HCT116 (cell line): ENCODE measurements at regions not wholly inside any gene's neighbourhood (a gene's known extent, or its start where the extent isn't known, plus 50 kb on each side); places are given as distances from the start of the nearest gene placed in this dataset.

Source experiments
- ATAC-seq: fragments of 200-7000 bp; cut with Tn5 transposase; 2 replicates; pipeline ENCODE4 v1.9.1; 2020; ENCODE audit warnings: mild to moderate bottlenecking, moderate library complexity
- BruUV-seq: library from RNA; stranded (reverse); fragments of 400-500 nt; replicated peaks from 2 replicates; lab custom pipeline; 2021; lab: Mats Ljungman, UMichigan
- CTCF ChIA-PET: fragments of 300-600 bp; sonication (Branson Sonifier 250); formaldehyde crosslinking; loops from one replicate; lab custom pipeline; 2021; ENCODE audit warnings: antibody characterized with exemption; lab: Charles Lee
- POLR2A ChIA-PET: fragments of 300-600, 350-600 bp; sonication (Branson Sonifier 250); formaldehyde crosslinking; loops from one replicate; lab custom pipeline; 2021; ENCODE audit warnings: antibody characterized with exemption; lab: Charles Lee
- RAD21 ChIA-PET, 2 experiments: fragments of 300-600 bp; sonication (Branson Sonifier 250); formaldehyde crosslinking; loops; one replicate each; lab custom pipeline; 2023; ENCODE audit warnings: low total read pairs in 2 of 2; ENCODE audit not compliant: uncharacterized antibody in 2 of 2, unreplicated experiment in 2 of 2, low non-redundant PET in 1 of 2; lab: Charles Lee
- DNase-seq: peaks from one replicate; pipeline ENCODE4 v3.0.0-alpha.2; 2010; ENCODE audit warnings: low read depth, low spot score
- H2AFZ ChIP-seq: fragments of 200-600 bp; shearing (Covaris generic), sonication (generic); 2 replicates; pipeline ENCODE4 v1.6.1; 2017; ENCODE audit warnings: low read depth, mixed run types, mixed read lengths, antibody characterized with exemption, low read length; ENCODE audit not compliant: poor library complexity, severe bottlenecking
- H3K27ac ChIP-seq: 2 replicates; pipeline ENCODE4 v1.5.1; 2012; ENCODE audit warnings: low read depth, low read length
- H3K27me3 ChIP-seq: fragments of 200-600 bp; sonication (generic); 2 replicates; pipeline ENCODE4 v1.6.1; 2016; ENCODE audit warnings: mixed run types, low read length, mixed read lengths; ENCODE audit not compliant: insufficient read depth
- H3K36me3 ChIP-seq, 2 experiments: fragments of 200-500 bp in 1 of 2; fragments of 200-600 bp in 1 of 2; sonication (Bioruptor generic) in 1 of 2; sonication (generic) in 1 of 2; 2 replicates each; pipeline versions ENCODE4 v1.5.1 to v1.6.1; 2014 to 2016; ENCODE audit warnings: low read length in 2 of 2, inconsistent platforms in 1 of 2, mixed read lengths in 1 of 2, mixed run types in 1 of 2; ENCODE audit not compliant: insufficient read depth in 2 of 2, control insufficient read depth in 1 of 2
- H3K4me1 ChIP-seq, 2 experiments: fragments of 200-600 bp in 1 of 2; sonication (generic) in 1 of 2; 2 replicates each; pipeline versions ENCODE4 v1.5.1 to v1.6.1; 2012 to 2017; ENCODE audit warnings: low read length in 2 of 2, inconsistent platforms in 1 of 2, mild to moderate bottlenecking in 1 of 2, mixed read lengths in 1 of 2, mixed run types in 1 of 2, moderate library complexity in 1 of 2; ENCODE audit not compliant: insufficient read depth in 2 of 2, control insufficient read depth in 1 of 2
- H3K4me2 ChIP-seq: fragments of 200-600 bp; sonication (generic); 2 replicates; pipeline ENCODE4 v1.6.1; 2017; ENCODE audit warnings: mixed run types, low read length, mixed read lengths
- H3K4me3 ChIP-seq, 2 experiments: fragments of 200-600 bp in 1 of 2; sonication (generic) in 1 of 2; replicated peaks in 1 of 2; 2 replicates each; pipeline ENCODE4 v1.5.1; 2011 to 2016; ENCODE audit warnings: low read length in 2 of 2, control low read depth in 1 of 2, low read depth in 1 of 2, mild to moderate bottlenecking in 1 of 2, mixed read lengths in 1 of 2, mixed run types in 1 of 2
- H3K79me2 ChIP-seq: fragments of 200-600 bp; sonication (generic); 2 replicates; pipeline ENCODE4 v1.6.1; 2017; ENCODE audit warnings: mild to moderate bottlenecking, mixed run types, low read length, moderate library complexity, mixed read lengths; ENCODE audit not compliant: insufficient read depth
- H3K9ac ChIP-seq: fragments of 200-600 bp; sonication (generic); 2 replicates; pipeline ENCODE4 v1.6.1; 2016; ENCODE audit warnings: low read length, mixed read lengths
- H3K9me2 ChIP-seq: fragments of 200-600 bp; sonication (generic), shearing (Covaris generic); 2 replicates; pipeline ENCODE4 v1.6.1; 2017; ENCODE audit warnings: mixed run types, mild to moderate bottlenecking, moderate library complexity; ENCODE audit not compliant: insufficient read depth
- H3K9me3 ChIP-seq, 2 experiments: fragments of 200-500 bp in 1 of 2; fragments of 200-600 bp in 1 of 2; sonication (Bioruptor generic) in 1 of 2; sonication (generic) in 1 of 2; 2 replicates each; pipeline ENCODE4 v1.6.1; 2014 to 2017; ENCODE audit warnings: low read length in 2 of 2, mixed read lengths in 2 of 2, inconsistent platforms in 1 of 2, low read depth in 1 of 2, mild to moderate bottlenecking in 1 of 2, mixed run types in 1 of 2, moderate library complexity in 1 of 2; ENCODE audit not compliant: control insufficient read depth in 1 of 2, insufficient read depth in 1 of 2
- H4K20me1 ChIP-seq: fragments of 200-600 bp; sonication (generic), shearing (Covaris generic); 2 replicates; pipeline ENCODE4 v1.6.1; 2017; ENCODE audit warnings: mixed run types, mild to moderate bottlenecking, moderate library complexity; ENCODE audit not compliant: insufficient read depth
- ELF1 ChIP-seq: IDR thresholded peaks from 2 replicates; pipeline ENCODE4 v1.6.1; 2012; ENCODE audit warnings: low read depth, borderline replicate concordance
- EZH2 ChIP-seq: fragments of 200-600 bp; sonication (generic); IDR thresholded peaks from 2 replicates; pipeline ENCODE4 v1.6.1; 2017; ENCODE audit warnings: antibody characterized with exemption, mixed run types
- EZH2phosphoT487 ChIP-seq: fragments of 200-600 bp; IDR thresholded peaks from 2 replicates; pipeline ENCODE4 v1.6.1; 2018; ENCODE audit warnings: antibody characterized with exemption, borderline replicate concordance
- JUND ChIP-seq: IDR thresholded peaks from 2 replicates; pipeline ENCODE4 v1.6.1; 2012
- POLR2A ChIP-seq: IDR thresholded peaks from 2 replicates; pipeline ENCODE4 v1.7.0; 2011; ENCODE audit warnings: borderline replicate concordance; ENCODE audit not compliant: insufficient read depth, insufficient read length; ENCODE audit errors: extremely low read depth
- POLR2AphosphoS5 ChIP-seq: IDR thresholded peaks from 2 replicates; pipeline ENCODE4 v1.6.1; 2011; ENCODE audit warnings: mild to moderate bottlenecking, low read depth, low read length, moderate library complexity
- SP1 ChIP-seq: IDR thresholded peaks from 2 replicates; pipeline ENCODE4 v1.6.1; 2012; ENCODE audit warnings: low read depth
- TCF7L2 ChIP-seq: IDR thresholded peaks from 2 replicates; pipeline ENCODE4 v1.7.0; 2011; ENCODE audit warnings: borderline replicate concordance, inconsistent platforms; ENCODE audit not compliant: insufficient read depth, insufficient read length; ENCODE audit errors: extremely low read depth
- YY1 ChIP-seq: IDR thresholded peaks from 2 replicates; pipeline ENCODE4 v1.6.1; 2011; ENCODE audit warnings: low read length, low read depth, moderate library complexity, mild to moderate bottlenecking; ENCODE audit not compliant: insufficient replicate concordance; ENCODE audit errors: extremely low read depth
- ZBTB33 ChIP-seq: IDR thresholded peaks from 2 replicates; pipeline ENCODE4 v1.6.1; 2011; ENCODE audit warnings: mild to moderate bottlenecking, low read length, moderate library complexity; ENCODE audit not compliant: insufficient replicate concordance; ENCODE audit errors: extremely low read depth
- ZNF274 ChIP-seq: fragments of 200-500 bp; sonication (Bioruptor generic); IDR thresholded peaks from 2 replicates; pipeline ENCODE4 v1.6.1; 2014; ENCODE audit warnings: mild to moderate bottlenecking, low read depth, low read length, inconsistent platforms
- intact Hi-C: fragments of 100-400 bp; cut with micrococcal nuclease; formaldehyde crosslinking; loops from 2 replicates; pipeline ENCODE4 v1.10.0; 2022

DNA sequence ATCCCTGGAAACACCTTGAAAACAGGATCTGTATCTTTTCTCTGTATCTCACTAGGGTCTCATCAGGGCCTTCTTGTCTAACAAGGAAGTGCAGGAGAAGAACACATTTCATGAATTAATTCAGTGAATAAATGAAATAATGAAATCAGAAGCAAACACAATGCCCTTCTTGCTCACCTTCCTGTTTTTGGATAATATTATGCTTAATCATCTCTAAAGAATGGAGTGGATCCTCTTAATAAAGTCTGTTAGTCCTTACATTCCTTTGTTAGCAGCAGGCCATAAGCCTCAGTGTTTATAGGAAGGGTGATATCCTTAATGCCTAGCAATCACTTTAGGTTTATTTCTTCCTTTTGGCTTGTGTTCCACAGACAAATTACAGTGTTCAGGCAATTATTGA, 837.1 kb upstream of the SEMA6A start:
- TF ChIP-seq TCF7L2 (no peak), ZBTB33 (no peak), POLR2A (no peak), EZH2 (no peak), POLR2AphosphoS5 (no peak), YY1 (no peak), SP1 (no peak), ZNF274 (no peak)
- TF ChIP-seq, all 23 proteins: peak for 0
- Histone ChIP-seq H3K79me2 (no peaks in the 10 kb centered on the region), H3K27me3 (no peaks in the 10 kb centered on the region), H2AFZ (no peak overlapping the region), H3K4me1 (no peaks in the 10 kb centered on the region), H3K36me3 (no peaks in the 10 kb centered on the region), H3K9ac (no peak overlapping the region), H3K9me3 (no peaks in the 10 kb centered on the region), H3K4me3 (no peak overlapping the region), H3K9me2 (no peaks in the 10 kb centered on the region), H3K27ac (no peak overlapping the region), H4K20me1 (no peaks in the 10 kb centered on the region), H3K4me2 (no peak overlapping the region)
- DNase-seq (no peak), ATAC-seq (no peak)
- intact Hi-C loops, result no loop called here
- no TSS peak for BruUV-seq
- POLR2A ChIA-PET, result no interaction called here
- CTCF ChIA-PET, result no interaction called here
- RAD21 ChIA-PET, result no interaction called here

DNA sequence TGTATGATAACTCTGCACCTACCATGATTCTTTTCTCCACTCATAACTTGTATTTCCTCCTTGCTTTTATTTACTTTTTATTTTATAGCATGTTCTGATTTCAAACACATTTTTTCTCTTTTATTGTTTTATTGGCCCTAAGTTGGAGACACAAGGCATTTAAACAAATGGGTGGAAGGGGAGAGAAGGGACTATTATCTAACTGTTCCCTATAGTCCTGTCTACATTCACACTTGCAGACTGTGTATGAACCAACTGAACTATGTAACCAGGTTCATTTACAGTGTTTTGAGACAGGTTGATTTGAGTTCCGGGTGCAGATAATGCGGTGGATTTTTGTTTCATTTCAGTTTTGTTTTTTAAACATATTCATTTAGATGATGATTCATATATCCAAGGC, 830.6 kb upstream of the SEMA6A start:
- H3K9me2 ChIP-seq, result no peaks in the 10 kb centered on the region
- no peaks in the 10 kb centered on the region for H4K20me1 ChIP-seq
- no peak for ATAC-seq
- no peak for DNase-seq
- TF ChIP-seq ELF1 (no peak), JUND (no peak), EZH2phosphoT487 (no peak)
- TF ChIP-seq, all 23 proteins: peak for 0
- Histone ChIP-seq H3K27me3 (no peaks in the 10 kb centered on the region), H3K27ac (no peak overlapping the region), H3K9ac (no peak overlapping the region), H3K9me3 (no peaks in the 10 kb centered on the region), H3K4me2 (no peak overlapping the region), H2AFZ (no peak overlapping the region), H3K79me2 (no peaks in the 10 kb centered on the region), H3K4me1 (no peaks in the 10 kb centered on the region), H3K36me3 (no peaks in the 10 kb centered on the region), H3K4me3 (no peak overlapping the region)
- ChIA-PET POLR2A (no interaction called here), RAD21 (no interaction called here), CTCF (no interaction called here)
- intact Hi-C loops, result no loop called here
- no TSS peak for BruUV-seq
